Neural progenitor cell (in vitro differentiated cells): ENCODE measurements at regions not wholly inside any gene's neighbourhood (a gene's known extent, or its start where the extent isn't known, plus 50 kb on each side); places are given as distances from the start of the nearest gene placed in this dataset.

Experiments
- CTCF ChIP-seq: fragments of 200-600 bp; sonication (generic); IDR thresholded peaks from 2 replicates; pipeline ENCODE4 v1.5.1; 2017; ENCODE audit warnings: antibody characterized with exemption, mild to moderate bottlenecking
- EZH2 ChIP-seq: fragments of 200-600 bp; sonication (generic); IDR thresholded peaks from 2 replicates; pipeline ENCODE4 v1.6.1; 2017; ENCODE audit warnings: antibody characterized with exemption, mild to moderate bottlenecking, moderate library complexity

GRCh38 chr11:112765337-112765736 is 195.9 kb upstream of the NCAM1 start:
- TF ChIP-seq EZH2: no peak
- no peak for TF ChIP-seq CTCF
